Smooth muscle cell (in vitro differentiated cells): ENCODE measurements at regions not wholly inside any gene's neighbourhood (a gene's known extent, or its start where the extent isn't known, plus 50 kb on each side); places are given as distances from the start of the nearest gene placed in this dataset.

Experiments used
- DNase-seq: peaks from one replicate; lab custom pipeline; 2025; ENCODE audit not compliant: unreplicated experiment; lab: John Stamatoyannopoulos, UW
- H2AFZ ChIP-seq: fragments of 200-600 bp; sonication (generic); 2 replicates; pipeline ENCODE4 v1.6.0; 2016; ENCODE audit warnings: antibody characterized with exemption, low read depth, mild to moderate bottlenecking
- H3F3A ChIP-seq: fragments of 200-600 bp; sonication (generic); 2 replicates; pipeline ENCODE4 v1.6.0; 2017; ENCODE audit warnings: antibody characterized with exemption, low read depth
- H3K27ac ChIP-seq: fragments of 200-600 bp; sonication (generic); 2 replicates; pipeline ENCODE4 v1.5.1; 2016; ENCODE audit warnings: low read depth, mild to moderate bottlenecking
- H3K27me3 ChIP-seq: fragments of 200-600 bp; sonication (generic); 2 replicates; pipeline ENCODE4 v1.6.1; 2016; ENCODE audit warnings: low read depth, mild to moderate bottlenecking
- H3K36me3 ChIP-seq: fragments of 200-600 bp; sonication (generic); 2 replicates; pipeline ENCODE4 v1.5.1; 2016; ENCODE audit warnings: low read depth
- H3K4me1 ChIP-seq: fragments of 200-600 bp; sonication (generic); 2 replicates; pipeline ENCODE4 v1.5.1; 2016; ENCODE audit warnings: low read depth
- H3K4me2 ChIP-seq: fragments of 200-600 bp; sonication (generic); 2 replicates; pipeline ENCODE4 v1.6.0; 2016; ENCODE audit warnings: mild to moderate bottlenecking
- H3K4me3 ChIP-seq: fragments of 200-600 bp; sonication (generic); 2 replicates; pipeline ENCODE4 v1.5.1; 2016; ENCODE audit warnings: mild to moderate bottlenecking
- H3K79me2 ChIP-seq: fragments of 200-600 bp; sonication (generic); 2 replicates; pipeline ENCODE4 v1.6.0; 2016; ENCODE audit warnings: low read depth, mild to moderate bottlenecking
- H3K9ac ChIP-seq: fragments of 200-600 bp; sonication (generic); 2 replicates; pipeline ENCODE4 v1.6.0; 2016; ENCODE audit warnings: low read depth
- H3K9me3 ChIP-seq: fragments of 200-600 bp; sonication (generic); replicated peaks from 2 replicates; pipeline ENCODE4 v1.5.1; 2016; ENCODE audit warnings: low read depth
- H4K20me1 ChIP-seq: fragments of 200-600 bp; sonication (generic); 2 replicates; pipeline ENCODE4 v1.6.0; 2016; ENCODE audit warnings: low read depth
- WGBS: methylation state at CpG from one replicate; pipeline ENCODE4 v1.1.7; 2016; ENCODE audit warnings: low lambda C conversion rate; 5-methylcytosine and 5-hydroxymethylcytosine counted together
- TF ChIP-seq, protein P1 (sequence below): fragments of 200-600 bp; sonication (generic); IDR thresholded peaks from 2 replicates; pipeline ENCODE4 v1.5.1; 2017; ENCODE audit warnings: borderline replicate concordance, mild to moderate bottlenecking, antibody characterized with exemption; ENCODE audit not compliant: insufficient read depth, poor library complexity, severe bottlenecking

DNA sequence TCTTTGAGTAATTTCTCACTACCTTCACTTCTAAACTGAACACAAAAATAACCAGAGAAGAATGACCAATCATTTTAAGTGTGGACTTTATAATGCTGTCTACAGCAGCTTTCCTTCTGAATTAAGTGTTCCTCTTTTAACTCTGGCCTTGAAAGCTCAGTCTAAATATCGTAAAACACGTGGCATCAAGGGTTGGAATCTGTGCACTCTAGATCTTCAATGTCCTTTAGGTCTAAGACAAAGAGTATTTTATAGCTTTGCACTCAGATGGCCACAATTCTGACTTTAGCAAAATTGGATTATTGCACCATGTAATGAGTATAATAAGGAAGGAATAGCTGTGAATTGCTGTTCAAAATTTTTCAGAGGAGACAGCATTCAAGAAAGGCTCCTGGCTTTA is 197.1 kb upstream of the UGT8 start:
- Histone ChIP-seq H3K36me3 (no peaks in the 10 kb centered on the region), H3K9ac (no peak overlapping the region), H4K20me1 (no peaks in the 10 kb centered on the region), H3K4me2 (no peak overlapping the region), H3K27ac (no peak overlapping the region), H2AFZ (no peak overlapping the region), H3K4me1 (peaks cover 8% of the 10 kb centered on the region), H3F3A (no peaks in the 10 kb centered on the region), H3K4me3 (no peak overlapping the region), H3K27me3 (no peaks in the 10 kb centered on the region), H3K9me3 (no peaks in the 10 kb centered on the region), H3K79me2 (no peaks in the 10 kb centered on the region)
- no peak for DNase-seq
- TF ChIP-seq, protein P1, sequence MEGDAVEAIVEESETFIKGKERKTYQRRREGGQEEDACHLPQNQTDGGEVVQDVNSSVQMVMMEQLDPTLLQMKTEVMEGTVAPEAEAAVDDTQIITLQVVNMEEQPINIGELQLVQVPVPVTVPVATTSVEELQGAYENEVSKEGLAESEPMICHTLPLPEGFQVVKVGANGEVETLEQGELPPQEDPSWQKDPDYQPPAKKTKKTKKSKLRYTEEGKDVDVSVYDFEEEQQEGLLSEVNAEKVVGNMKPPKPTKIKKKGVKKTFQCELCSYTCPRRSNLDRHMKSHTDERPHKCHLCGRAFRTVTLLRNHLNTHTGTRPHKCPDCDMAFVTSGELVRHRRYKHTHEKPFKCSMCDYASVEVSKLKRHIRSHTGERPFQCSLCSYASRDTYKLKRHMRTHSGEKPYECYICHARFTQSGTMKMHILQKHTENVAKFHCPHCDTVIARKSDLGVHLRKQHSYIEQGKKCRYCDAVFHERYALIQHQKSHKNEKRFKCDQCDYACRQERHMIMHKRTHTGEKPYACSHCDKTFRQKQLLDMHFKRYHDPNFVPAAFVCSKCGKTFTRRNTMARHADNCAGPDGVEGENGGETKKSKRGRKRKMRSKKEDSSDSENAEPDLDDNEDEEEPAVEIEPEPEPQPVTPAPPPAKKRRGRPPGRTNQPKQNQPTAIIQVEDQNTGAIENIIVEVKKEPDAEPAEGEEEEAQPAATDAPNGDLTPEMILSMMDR, result no peak
- 40% methylated on average over 2 of the region's 2 CpGs for WGBS

DNA sequence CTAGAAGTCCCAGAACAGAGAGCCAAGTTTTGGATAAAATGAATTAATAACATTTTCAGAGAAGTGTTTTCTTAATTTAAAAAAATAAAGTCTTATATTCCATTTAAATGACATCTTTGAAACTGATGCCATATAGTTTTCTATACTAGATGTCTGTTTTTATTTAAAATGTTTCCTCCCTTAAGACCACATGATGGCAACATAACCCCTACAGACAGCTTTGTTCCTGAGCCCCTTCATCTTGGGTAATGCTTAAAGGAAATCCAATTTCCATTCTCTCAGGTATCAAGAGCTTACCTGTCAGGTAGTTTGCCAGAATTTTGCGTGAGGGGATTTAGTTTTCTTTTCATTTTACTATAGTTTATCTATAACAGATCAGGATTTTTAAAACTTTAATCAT is 181.4 kb upstream of the UGT8 start:
- no peak for DNase-seq
- H3K79me2 ChIP-seq, result no peaks in the 10 kb centered on the region
- H3K9ac ChIP-seq, result no peak overlapping the region
- H3K4me2 ChIP-seq, result no peak overlapping the region
- no peaks in the 10 kb centered on the region for H3F3A ChIP-seq
- H3K27me3 ChIP-seq, result no peaks in the 10 kb centered on the region
- no peaks in the 10 kb centered on the region for H3K4me1 ChIP-seq
- no peak overlapping the region for H3K4me3 ChIP-seq
- no peaks in the 10 kb centered on the region for H4K20me1 ChIP-seq
- H2AFZ ChIP-seq, result no peak overlapping the region
- H3K9me3 ChIP-seq, result no peaks in the 10 kb centered on the region
- TF ChIP-seq, protein P1, result no peak
- H3K27ac ChIP-seq, result no peak overlapping the region
- no peaks in the 10 kb centered on the region for H3K36me3 ChIP-seq
- 24% methylated on average over 1 of the region's 1 CpG for WGBS

DNA sequence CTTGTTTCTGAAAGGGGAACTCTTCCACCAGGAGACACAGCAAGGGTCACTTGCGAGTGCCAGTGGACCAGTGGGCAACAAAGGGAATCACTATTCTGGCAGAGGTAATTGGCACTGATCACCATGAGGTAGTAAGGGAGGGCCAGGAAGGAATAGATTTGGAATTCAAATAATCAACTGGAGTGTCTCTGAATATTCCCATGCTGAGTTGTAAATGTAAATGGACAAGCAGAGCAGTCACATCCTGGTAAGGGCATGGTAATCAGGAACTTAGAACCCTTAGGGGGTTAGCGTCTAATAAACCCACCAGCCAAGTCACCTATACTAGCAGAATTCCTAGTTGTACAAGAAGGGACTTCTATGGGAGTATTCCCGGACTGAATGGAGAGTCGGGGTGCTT is 178.5 kb upstream of the UGT8 start:
- H3K4me3 ChIP-seq, result no peak overlapping the region
- H3K9ac ChIP-seq, result no peak overlapping the region
- TF ChIP-seq, protein P1, result no peak
- no peaks in the 10 kb centered on the region for H3K79me2 ChIP-seq
- no peak overlapping the region for H3K27ac ChIP-seq
- no peaks in the 10 kb centered on the region for H3K36me3 ChIP-seq
- no peak overlapping the region for H2AFZ ChIP-seq
- H3F3A ChIP-seq, result no peaks in the 10 kb centered on the region
- DNase-seq, result no peak
- no peak overlapping the region for H3K4me2 ChIP-seq
- H4K20me1 ChIP-seq, result no peaks in the 10 kb centered on the region
- H3K4me1 ChIP-seq, result no peaks in the 10 kb centered on the region
- H3K9me3 ChIP-seq, result no peaks in the 10 kb centered on the region
- H3K27me3 ChIP-seq, result no peaks in the 10 kb centered on the region
- WGBS, result 75% methylated on average over 4 of the region's 4 CpGs

DNA sequence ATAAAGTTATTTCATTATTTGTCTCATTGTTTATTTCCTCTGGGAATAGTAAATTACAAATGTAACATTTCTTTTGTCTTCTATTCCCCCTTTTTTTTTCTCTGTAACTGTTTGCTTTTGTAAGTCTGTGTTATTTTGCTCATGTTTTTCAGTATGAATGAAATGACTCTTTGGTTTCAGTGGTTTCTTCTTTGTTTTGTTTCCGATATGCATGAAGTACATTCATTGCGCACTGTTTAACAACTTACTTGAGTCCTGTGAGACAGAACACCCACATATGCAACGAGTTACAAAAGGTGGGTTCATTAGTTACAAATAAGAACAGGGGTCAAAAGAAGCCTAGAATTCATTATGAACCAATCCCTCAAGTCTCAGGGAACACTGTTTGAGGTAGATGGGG is 175.0 kb upstream of the UGT8 start:
- 95% methylated on average over 3 of the region's 3 CpGs for WGBS
- Histone ChIP-seq H3K36me3 (no peaks in the 10 kb centered on the region), H3K27me3 (no peaks in the 10 kb centered on the region), H3K9me3 (no peaks in the 10 kb centered on the region), H3K79me2 (no peaks in the 10 kb centered on the region), H3K4me1 (no peaks in the 10 kb centered on the region), H3F3A (no peaks in the 10 kb centered on the region), H3K4me3 (no peak overlapping the region), H3K9ac (no peak overlapping the region), H4K20me1 (no peaks in the 10 kb centered on the region), H3K27ac (no peak overlapping the region), H2AFZ (no peak overlapping the region), H3K4me2 (no peak overlapping the region)
- DNase-seq, result no peak
- TF ChIP-seq, protein P1, result no peak
